Liver (tissue), 3 donors: ENCODE measurements at regions not wholly inside any gene's neighbourhood (a gene's known extent, or its start where the extent isn't known, plus 50 kb on each side); places are given as distances from the start of the nearest gene placed in this dataset.

ENCODE experiments used
- CTCF ChIP-seq: fragments of 150-350 bp; IDR thresholded peaks from 2 replicates; pipeline ENCODE4 v1.5.1; 2017; ENCODE audit warnings: improper control_type of control experiment, low read depth, low read length; ENCODE audit not compliant: missing input control
- JUND ChIP-seq, 2 donors: IDR thresholded peaks; 2 replicates each; pipeline ENCODE4 v1.6.1; 2016; ENCODE audit warnings: antibody characterized with exemption in 2 of 2
- TF ChIP-seq, protein P1 (sequence below): IDR thresholded peaks from 2 replicates; pipeline ENCODE4 v1.6.1; 2016; ENCODE audit warnings: antibody characterized with exemption
- donor health status: healthy.
- donor health status: healthy.

- TF ChIP-seq CTCF (no peak), JUND (IDR thresholded peaks at IDR 0.05) (no peak)
- TF ChIP-seq, protein P1, sequence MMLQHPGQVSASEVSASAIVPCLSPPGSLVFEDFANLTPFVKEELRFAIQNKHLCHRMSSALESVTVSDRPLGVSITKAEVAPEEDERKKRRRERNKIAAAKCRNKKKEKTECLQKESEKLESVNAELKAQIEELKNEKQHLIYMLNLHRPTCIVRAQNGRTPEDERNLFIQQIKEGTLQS: no peak
Observed at GRCh38 chr4:82099928-82100579, 273.7 kb downstream of the HNRNPD start.
